K562 (cell line): ENCODE measurements at regions not wholly inside any gene's neighbourhood (a gene's known extent, or its start where the extent isn't known, plus 50 kb on each side); places are given as distances from the start of the nearest gene placed in this dataset.

Experiments used
- ATAC-seq: fragments of 200-7000 bp; cut with Tn5 transposase; 3 replicates; pipeline ENCODE4 v1.9.1; 2020; ENCODE audit warnings: moderate library complexity
- BruUV-seq: library from RNA; stranded (reverse); fragments of 400-500 nt; replicated peaks from 2 replicates; lab custom pipeline; 2021; lab: Mats Ljungman, UMichigan
- CTCF ChIA-PET: fragments of 300-600 bp; formaldehyde crosslinking; extraction: SDS; loops from one replicate; lab custom pipeline; 2021; ENCODE audit warnings: low intra/inter-chr PET ratio; lab: Yijun Ruan, JAX
- POLR2A ChIA-PET: fragments of 300-600, 350-650 bp; sonication (Branson Sonifier 250); formaldehyde crosslinking; extraction: SDS; loops from one replicate; lab custom pipeline; 2021; ENCODE audit warnings: antibody characterized with exemption, inconsistent platforms; lab: Yijun Ruan, JAX
- DNase-seq, 4 experiments: peaks; one replicate each; pipeline versions ENCODE4 v3.0.0 to v3.0.0-alpha.2; 2011 to 2018; ENCODE audit warnings: low spot score in 3 of 4, mixed read lengths in 3 of 4; ENCODE audit errors: extremely low read depth in 1 of 4
- FAIRE-seq: peaks from 2 replicates; lab custom pipeline; 2011; peaks lifted over from hg19 to GRCh38; lab: Jason Lieb, UNC
- H2AFZ ChIP-seq: 2 replicates; pipeline ENCODE4 v1.6.0; 2011; ENCODE audit warnings: low read depth, low read length, control low read depth, inconsistent platforms
- H3K27ac ChIP-seq: fragments of 200-600 bp; 3 replicates; pipeline ENCODE4 v1.8.0; 2011; ENCODE audit warnings: low read depth, mild to moderate bottlenecking, control low read depth, inconsistent platforms, low read length, moderate library complexity, mixed read lengths; ENCODE audit errors: extremely low read depth
- H3K27me3 ChIP-seq, 2 experiments: fragments of 300-600 bp in 1 of 2; 2 replicates in 1 of 2; 3 replicates in 1 of 2; pipeline versions ENCODE4 v1.6.0 to v1.8.0; 2011; ENCODE audit warnings: inconsistent platforms in 2 of 2, low read length in 2 of 2, mild to moderate bottlenecking in 1 of 2, mixed read lengths in 1 of 2, moderate library complexity in 1 of 2; ENCODE audit not compliant: control insufficient read depth in 2 of 2, insufficient read depth in 2 of 2
- H3K36me3 ChIP-seq: fragments of 300-600 bp; 3 replicates; pipeline ENCODE4 v1.8.0; 2011; ENCODE audit warnings: mild to moderate bottlenecking, low read length, inconsistent platforms; ENCODE audit not compliant: control insufficient read depth, insufficient read depth
- H3K4me1 ChIP-seq, 2 experiments: fragments of 200-600 bp in 1 of 2; replicated peaks in 1 of 2; 2 replicates in 1 of 2; 3 replicates in 1 of 2; pipeline versions ENCODE4 v1.5.1 to v1.8.0; 2011; ENCODE audit warnings: inconsistent platforms in 2 of 2, low read length in 2 of 2, mild to moderate bottlenecking in 1 of 2, mixed read lengths in 1 of 2, moderate library complexity in 1 of 2; ENCODE audit not compliant: control insufficient read depth in 2 of 2, insufficient read depth in 2 of 2
- H3K4me2 ChIP-seq: 2 replicates; pipeline ENCODE4 v1.6.1; 2011; ENCODE audit warnings: low read length, control low read depth, inconsistent platforms, mixed read lengths; ENCODE audit not compliant: insufficient read depth
- H3K4me3 ChIP-seq: fragments of 200-600 bp; sonication (generic), shearing (Covaris generic); 2 replicates; pipeline ENCODE4 v1.5.1; 2016; ENCODE audit warnings: control low read depth, inconsistent platforms
- H3K79me2 ChIP-seq: fragments of 200-600 bp; 3 replicates; pipeline ENCODE4 v1.8.0; 2011; ENCODE audit warnings: low read length, inconsistent platforms; ENCODE audit not compliant: control insufficient read depth, insufficient read depth
- H3K9ac ChIP-seq, 2 experiments: 2 replicates each; pipeline versions ENCODE4 v1.6.0 to v1.6.1; 2011; ENCODE audit warnings: low read depth in 2 of 2, low read length in 2 of 2, control low read depth in 1 of 2, inconsistent platforms in 1 of 2, mild to moderate bottlenecking in 1 of 2, mixed read lengths in 1 of 2; ENCODE audit not compliant: insufficient read depth in 1 of 2
- H3K9me1 ChIP-seq: one replicate; pipeline ENCODE4 v1.6.0; 2011; ENCODE audit warnings: inconsistent platforms, mild to moderate bottlenecking, low read length, moderate library complexity; ENCODE audit not compliant: control insufficient read depth, insufficient read depth
- H3K9me3 ChIP-seq: replicated peaks from 2 replicates; pipeline ENCODE4 v1.5.1; 2011; ENCODE audit warnings: low read depth, low read length, inconsistent platforms; ENCODE audit not compliant: control insufficient read depth, insufficient read depth
- H4K20me1 ChIP-seq: replicated peaks from 2 replicates; pipeline ENCODE4 v1.6.1; 2011; ENCODE audit warnings: low read length, inconsistent platforms, mixed read lengths; ENCODE audit not compliant: control insufficient read depth, insufficient read depth
- ARID1B ChIP-seq: fragments of 450-650 bp; IDR thresholded peaks from 2 replicates; pipeline ENCODE4 v1.6.1; 2016; ENCODE audit warnings: antibody characterized with exemption, mild to moderate bottlenecking, inconsistent platforms
- BCOR ChIP-seq: fragments of 450-650 bp; IDR thresholded peaks from 2 replicates; pipeline ENCODE4 v1.6.1; 2016
- E2F1 ChIP-seq: sonication (generic); formaldehyde crosslinking; IDR thresholded peaks from 2 replicates; pipeline ENCODE4 v1.8.1; 2023; ENCODE audit warnings: mild to moderate bottlenecking, missing genetic modification reagents, moderate library complexity
- FOXM1 ChIP-seq, 2 experiments: fragments of 450-650 bp in 1 of 2; sonication (generic) in 1 of 2; formaldehyde crosslinking in 1 of 2; IDR thresholded peaks; 2 replicates each; pipeline versions ENCODE4 v1.6.1 to v1.9.0; 2017 to 2022; ENCODE audit warnings: low read depth in 2 of 2, mild to moderate bottlenecking in 2 of 2, missing genetic modification reagents in 1 of 2, moderate library complexity in 1 of 2
- FOXP1 ChIP-seq: sonication (generic); formaldehyde crosslinking; IDR thresholded peaks from 2 replicates; pipeline ENCODE4 v1.8.0; 2022; ENCODE audit warnings: mild to moderate bottlenecking, missing genetic modification reagents
- HDAC6 ChIP-seq: IDR thresholded peaks from 2 replicates; pipeline ENCODE4 v1.6.1; 2012; ENCODE audit warnings: low read depth, mild to moderate bottlenecking, control low read depth, inconsistent platforms, low read length, moderate library complexity
- HNRNPK ChIP-seq: fragments of 200-400 bp; formaldehyde crosslinking; IDR thresholded peaks from one replicate; pipeline ENCODE4 v1.6.1; 2018; ENCODE audit warnings: mild to moderate bottlenecking, low read depth, low read length; ENCODE audit not compliant: poor library complexity, severe bottlenecking
- MBD2 ChIP-seq: sonication (generic); IDR thresholded peaks from 2 replicates; pipeline ENCODE4 v1.6.1; 2016; ENCODE audit warnings: low read depth, borderline replicate concordance
- NEUROD1 ChIP-seq: fragments of 150-350 bp; IDR thresholded peaks from 2 replicates; pipeline ENCODE4 v1.6.1; 2014; ENCODE audit warnings: borderline replicate concordance, low read length, low read depth; ENCODE audit not compliant: partially characterized antibody
- NR4A1 ChIP-seq, 2 experiments: fragments of 250-450 bp in 1 of 2; fragments of 450-650 bp in 1 of 2; sonication (Bioruptor Pico) in 1 of 2; IDR thresholded peaks; 2 replicates each; pipeline versions ENCODE4 v1.4.0 to v1.6.1; 2016 to 2020; ENCODE audit warnings: mild to moderate bottlenecking in 2 of 2, missing compliant biosample characterization in 1 of 2, missing genetic modification characterization in 1 of 2, moderate library complexity in 1 of 2
- PATZ1 ChIP-seq: fragments of 250-450 bp; sonication (Bioruptor Pico); IDR thresholded peaks from 2 replicates; pipeline ENCODE4 v1.5.0; 2020; ENCODE audit warnings: mild to moderate bottlenecking, borderline replicate concordance
- SMAD3 ChIP-seq: fragments of 450-650 bp; formaldehyde crosslinking; conservative IDR thresholded peaks from 2 replicates; pipeline ENCODE4 v1.4.0; 2020; ENCODE audit warnings: mild to moderate bottlenecking
- TAF7 ChIP-seq: fragments of 450-650 bp; IDR thresholded peaks from 2 replicates; pipeline ENCODE4 v1.6.1; 2016; ENCODE audit warnings: missing genetic modification characterization, missing compliant biosample characterization
- TGIF2 ChIP-seq: sonication (generic); formaldehyde crosslinking; IDR thresholded peaks from 2 replicates; pipeline ENCODE4 v1.8.1; 2022; ENCODE audit warnings: mild to moderate bottlenecking, missing genetic modification reagents, moderate library complexity
- XRCC5 ChIP-seq: fragments of 200-400 bp; formaldehyde crosslinking; IDR thresholded peaks from 2 replicates; pipeline ENCODE4 v1.6.1; 2017; ENCODE audit warnings: low read depth, mild to moderate bottlenecking, low read length
- ZFP36 ChIP-seq: fragments of 150-350 bp; IDR thresholded peaks from 2 replicates; pipeline ENCODE4 v1.6.1; 2018; ENCODE audit warnings: low read length, low read depth; ENCODE audit not compliant: partially characterized antibody
- ZNF695 ChIP-seq: fragments of 450-650 bp; formaldehyde crosslinking; IDR thresholded peaks from 2 replicates; pipeline ENCODE4 v1.4.0; 2020; ENCODE audit warnings: mild to moderate bottlenecking, moderate library complexity
- WGBS: fragments of 100-300 bp; shearing (Covaris generic); methylation state at CpG from one replicate; pipeline ENCODE4 v1.1.6; 2016; ENCODE audit warnings: low coverage, mixed read lengths; ENCODE audit not compliant: insufficient coverage; ENCODE audit errors: missing lambda C conversion rate; 5-methylcytosine and 5-hydroxymethylcytosine counted together
- in situ Hi-C: fragments of 300-500 bp; cut with MboI; formaldehyde crosslinking; loops from 4 replicates; pipeline ENCODE4 v1.15.0; 2018; ENCODE audit warnings: inconsistent platforms, mixed read lengths
- intact Hi-C: fragments of 100-400 bp; cut with micrococcal nuclease; formaldehyde crosslinking; loops from 2 replicates; pipeline ENCODE4 v1.14.2; 2022

GRCh38 chr18:38312532-38312931 lies 746.9 kb upstream of the CELF4 start (continued):
- no peak for TF ChIP-seq NEUROD1
- TF ChIP-seq E2F1 (CRISPR knock-in tag) = no peak
- TF ChIP-seq TAF7 (tag) = no peak
- TF ChIP-seq TGIF2 (CRISPR knock-in tag) = no peak
- no peak for TF ChIP-seq ARID1B
- no peak for TF ChIP-seq BCOR
- no peak for TF ChIP-seq PATZ1 (CRISPR knock-in tag)
- TF ChIP-seq ZFP36 = no peak

GRCh38 chr18:38310936-38311335 lies 745.3 kb upstream of the CELF4 start:
- in situ Hi-C loops = no loop called here
- CTCF ChIA-PET = no interaction called here
- H3K4me2 ChIP-seq = no peak overlapping the region
- H3K27me3 ChIP-seq = no peaks in the 10 kb centered on the region; a peak in 1 of 5 replicates
- POLR2A ChIA-PET = no interaction called here
- no peaks in the 10 kb centered on the region for H3K4me1 ChIP-seq
- FAIRE-seq (no peak), DNase-seq (no peak), ATAC-seq (no peak)
- no peak overlapping the region for H3K9ac ChIP-seq
- no peaks in the 10 kb centered on the region for H3K79me2 ChIP-seq
- 0% methylated on average over 2 of the region's 2 CpGs for WGBS
- intact Hi-C loops = no loop called here
- no peaks in the 10 kb centered on the region for H3K9me3 ChIP-seq
- H3K4me3 ChIP-seq = no peak overlapping the region
- no peaks in the 10 kb centered on the region for H4K20me1 ChIP-seq
- H2AFZ ChIP-seq = no peak overlapping the region
- no peak for TF ChIP-seq HNRNPK
- TF ChIP-seq XRCC5 = no peak
- TF ChIP-seq FOXP1 (CRISPR knock-in tag) = no peak
- no peak for TF ChIP-seq MBD2
- no peak for TF ChIP-seq FOXM1 (IDR thresholded peaks at IDR 0.05; ENCODE audit: low read depth)
- no peak for TF ChIP-seq FOXM1 (CRISPR knock-in tag; IDR thresholded peaks at IDR 0.05; ENCODE audit: low read depth)
- no peak for TF ChIP-seq ZNF695 (CRISPR knock-in tag)
- no peak for TF ChIP-seq SMAD3 (CRISPR knock-in tag)
- no peak for TF ChIP-seq NR4A1 (CRISPR knock-in tag; IDR thresholded peaks at IDR 0.05)
- TF ChIP-seq NR4A1 (tag; IDR thresholded peaks at IDR 0.05) = no peak
- no peak for TF ChIP-seq HDAC6
- H3K27ac ChIP-seq = no peak overlapping the region
- no TSS peak for BruUV-seq
- H3K9me1 ChIP-seq = no peaks in the 10 kb centered on the region
- no peaks in the 10 kb centered on the region for H3K36me3 ChIP-seq
